IMR-90 (cell line): ENCODE measurements at regions not wholly inside any gene's neighbourhood (a gene's known extent, or its start where the extent isn't known, plus 50 kb on each side); places are given as distances from the start of the nearest gene placed in this dataset.

Experiments
- ATAC-seq: fragments of 200-7000 bp; cut with Tn5 transposase; 2 replicates; pipeline ENCODE4 v1.9.1; 2020; ENCODE audit warnings: low read depth, mild to moderate bottlenecking, moderate library complexity
- BruUV-seq: library from RNA; stranded (reverse); fragments of 400-500 nt; replicated peaks from 2 replicates; lab custom pipeline; 2021; lab: Mats Ljungman, UMichigan
- CTCF ChIA-PET: fragments of 300-600 bp; formaldehyde crosslinking; extraction: SDS; loops from one replicate; lab custom pipeline; 2021; ENCODE audit warnings: antibody characterized with exemption; lab: Yijun Ruan, JAX
- POLR2A ChIA-PET: fragments of 300-600 bp; sonication (Branson Sonifier 250); formaldehyde crosslinking; loops from one replicate; lab custom pipeline; 2022; ENCODE audit warnings: antibody characterized with exemption; ENCODE audit not compliant: unreplicated experiment; lab: Charles Lee
- DNase-seq: peaks from one replicate; pipeline ENCODE4 v3.0.0; 2013
- H2AFZ ChIP-seq: replicated peaks from 2 replicates; pipeline ENCODE3; 2013; ENCODE audit warnings: low read length, mild to moderate bottlenecking; ENCODE audit not compliant: poor library complexity
- H2AK5ac ChIP-seq: 2 replicates; pipeline ENCODE4 v1.6.1; 2013; ENCODE audit warnings: low read depth, low read length, inconsistent platforms
- H2AK9ac ChIP-seq: replicated peaks from 2 replicates; pipeline ENCODE3; 2013; ENCODE audit warnings: mild to moderate bottlenecking, low read depth, low read length, moderate library complexity; ENCODE audit not compliant: poor library complexity
- H2BK120ac ChIP-seq: 2 replicates; pipeline ENCODE4 v1.6.1; 2013; ENCODE audit warnings: low read depth, low read length, inconsistent platforms
- H2BK15ac ChIP-seq: 3 replicates; pipeline ENCODE4 v1.6.1; 2013; ENCODE audit warnings: low read depth, low read length, inconsistent platforms
- H2BK20ac ChIP-seq: 2 replicates; pipeline ENCODE4 v1.6.1; 2013; ENCODE audit warnings: low read depth, mild to moderate bottlenecking, inconsistent platforms, low read length, moderate library complexity
- H2BK5ac ChIP-seq: 2 replicates; pipeline ENCODE4 v1.6.1; 2013; ENCODE audit warnings: mild to moderate bottlenecking, low read depth, low read length, inconsistent platforms; ENCODE audit not compliant: poor library complexity, severe bottlenecking
- H3K14ac ChIP-seq: replicated peaks from 2 replicates; pipeline ENCODE4 v1.6.1; 2013; ENCODE audit warnings: low read depth, low read length, inconsistent platforms
- H3K18ac ChIP-seq: 2 replicates; pipeline ENCODE4 v1.6.1; 2013; ENCODE audit warnings: low read depth, low read length, control low read depth
- H3K23ac ChIP-seq: 2 replicates; pipeline ENCODE4 v1.6.1; 2013; ENCODE audit warnings: low read depth, low read length, inconsistent platforms
- H3K27ac ChIP-seq: 2 replicates; pipeline ENCODE4 v1.5.1; 2013; ENCODE audit warnings: mild to moderate bottlenecking, control low read depth, low read length; ENCODE audit not compliant: insufficient read depth
- H3K27me3 ChIP-seq: 2 replicates; pipeline ENCODE4 v1.6.1; 2013; ENCODE audit warnings: low read length; ENCODE audit not compliant: control insufficient read depth, insufficient read depth
- H3K36me3 ChIP-seq: 2 replicates; pipeline ENCODE4 v1.6.1; 2013; ENCODE audit warnings: low read length, mixed read lengths; ENCODE audit not compliant: control insufficient read depth, insufficient read depth
- H3K4ac ChIP-seq: 2 replicates; pipeline ENCODE4 v1.6.1; 2013; ENCODE audit warnings: low read depth, low read length, inconsistent platforms
- H3K4me1 ChIP-seq: 2 replicates; pipeline ENCODE4 v1.6.1; 2013; ENCODE audit warnings: low read length, mixed read lengths; ENCODE audit not compliant: control insufficient read depth, insufficient read depth
- H3K4me2 ChIP-seq: 2 replicates; pipeline ENCODE4 v1.6.1; 2013; ENCODE audit warnings: low read depth, mild to moderate bottlenecking, control low read depth, low read length, moderate library complexity
- H3K4me3 ChIP-seq: 2 replicates; pipeline ENCODE4 v1.5.1; 2013; ENCODE audit warnings: low read depth, mild to moderate bottlenecking, control low read depth, low read length, moderate library complexity; ENCODE audit not compliant: insufficient read depth
- H3K56ac ChIP-seq: 2 replicates; pipeline ENCODE4 v1.6.1; 2013; ENCODE audit warnings: low read length, inconsistent platforms; ENCODE audit not compliant: insufficient read depth; ENCODE audit errors: extremely low read depth
- H3K79me1 ChIP-seq, 2 experiments: 2 replicates each; pipeline ENCODE4 v1.6.1; 2013; ENCODE audit warnings: low read length in 2 of 2, inconsistent platforms in 1 of 2, low read depth in 1 of 2
- H3K9ac ChIP-seq: 2 replicates; pipeline ENCODE4 v1.6.1; 2013; ENCODE audit warnings: low read depth, low read length, control low read depth
- H3K9me1 ChIP-seq: 2 replicates; pipeline ENCODE4 v1.6.1; 2013; ENCODE audit warnings: low read length, inconsistent platforms; ENCODE audit not compliant: insufficient read depth
- H3K9me3 ChIP-seq: 2 replicates; pipeline ENCODE4 v1.6.1; 2013; ENCODE audit warnings: low read length; ENCODE audit not compliant: control insufficient read depth, insufficient read depth
- H4K20me1 ChIP-seq: 2 replicates; pipeline ENCODE4 v1.6.1; 2013; ENCODE audit warnings: low read length, inconsistent platforms; ENCODE audit not compliant: insufficient read depth
- H4K5ac ChIP-seq: 2 replicates; pipeline ENCODE4 v1.6.1; 2013; ENCODE audit warnings: mild to moderate bottlenecking, low read depth, low read length, control low read depth
- H4K8ac ChIP-seq, 2 experiments: 2 replicates each; pipeline ENCODE4 v1.6.1; 2013; ENCODE audit warnings: low read depth in 2 of 2, low read length in 2 of 2, control low read depth in 1 of 2, inconsistent platforms in 1 of 2
- H4K91ac ChIP-seq: 2 replicates; pipeline ENCODE4 v1.6.1; 2013; ENCODE audit warnings: low read depth, low read length, inconsistent platforms; ENCODE audit not compliant: insufficient read depth
- BHLHE40 ChIP-seq: fragments of 150-350 bp; IDR thresholded peaks from 2 replicates; pipeline ENCODE4 v1.6.1; 2016; ENCODE audit warnings: mild to moderate bottlenecking, low read depth, low read length
- CEBPB ChIP-seq: IDR thresholded peaks from 2 replicates; pipeline ENCODE4 v1.6.1; 2012; ENCODE audit warnings: low read depth, low read length, improper control_type of control experiment
- CHD1 ChIP-seq: IDR thresholded peaks from 2 replicates; pipeline ENCODE4 v1.6.1; 2012; ENCODE audit warnings: low read depth, low read length, improper control_type of control experiment
- CTCF ChIP-seq: conservative IDR thresholded peaks from 2 replicates; pipeline ENCODE4 v1.5.1; 2012; ENCODE audit warnings: mild to moderate bottlenecking, low read depth, low read length, improper control_type of control experiment
- ELK1 ChIP-seq: fragments of 150-350 bp; IDR thresholded peaks from 2 replicates; pipeline ENCODE4 v1.6.1; 2016; ENCODE audit warnings: low read depth, mild to moderate bottlenecking, low read length, moderate library complexity, borderline replicate concordance
- FOS ChIP-seq: fragments of 150-350 bp; IDR thresholded peaks from 2 replicates; pipeline ENCODE4 v1.6.1; 2016; ENCODE audit warnings: low read depth, low read length
- MAFK ChIP-seq: IDR thresholded peaks from 2 replicates; pipeline ENCODE4 v1.6.1; 2012; ENCODE audit warnings: low read depth, low read length, improper control_type of control experiment
- MAZ ChIP-seq: IDR thresholded peaks from 2 replicates; pipeline ENCODE4 v1.6.1; 2012; ENCODE audit warnings: low read depth, mild to moderate bottlenecking, low read length, improper control_type of control experiment, moderate library complexity, borderline replicate concordance
- MXI1 ChIP-seq: IDR thresholded peaks from 2 replicates; pipeline ENCODE4 v1.6.1; 2012; ENCODE audit warnings: low read depth, mild to moderate bottlenecking, low read length, moderate library complexity, borderline replicate concordance
- NFE2L2 ChIP-seq: fragments of 150-350 bp; IDR thresholded peaks from 2 replicates; pipeline ENCODE4 v1.6.1; 2016; ENCODE audit warnings: low read depth, mild to moderate bottlenecking, low read length
- POLR2A ChIP-seq: IDR thresholded peaks from 2 replicates; pipeline ENCODE4 v1.6.1; 2012; ENCODE audit warnings: mild to moderate bottlenecking, low read depth, low read length
- RAD21 ChIP-seq: IDR thresholded peaks from 2 replicates; pipeline ENCODE4 v1.6.1; 2012; ENCODE audit warnings: low read length, improper control_type of control experiment
- RCOR1 ChIP-seq: IDR thresholded peaks from 2 replicates; pipeline ENCODE4 v1.6.1; 2012; ENCODE audit warnings: mild to moderate bottlenecking, low read length, improper control_type of control experiment; ENCODE audit not compliant: insufficient replicate concordance
- RFX5 ChIP-seq: IDR thresholded peaks from 2 replicates; pipeline ENCODE4 v1.8.0; 2012; ENCODE audit warnings: low read depth, mild to moderate bottlenecking, low read length, moderate library complexity
- SMC3 ChIP-seq: fragments of 150-350 bp; IDR thresholded peaks from 2 replicates; pipeline ENCODE4 v1.6.1; 2016; ENCODE audit warnings: low read depth, mild to moderate bottlenecking, antibody characterized with exemption, low read length, moderate library complexity
- USF2 ChIP-seq: fragments of 150-350 bp; IDR thresholded peaks from 2 replicates; pipeline ENCODE4 v1.6.1; 2017; ENCODE audit warnings: mild to moderate bottlenecking, antibody characterized with exemption, low read length, low read depth
- WGBS, 2 experiments: methylation state at CpG; one replicate each; pipeline versions ENCODE4 v1.1.5 to v1.1.7; 2013; ENCODE audit warnings: missing lambda C conversion rate in 2 of 2; ENCODE audit not compliant: insufficient read length in 1 of 2; ENCODE audit errors: extremely low coverage in 2 of 2; 5-methylcytosine and 5-hydroxymethylcytosine counted together
- dilution Hi-C: fragments of 300-500 bp; cut with HindIII; formaldehyde crosslinking; loops from one replicate; pipeline ENCODE4 v1.14.3; 2018; ENCODE audit warnings: low sequenced_read_pairs; ENCODE audit not compliant: unreplicated experiment
- in situ Hi-C: fragments of 300-500 bp; cut with MboI; formaldehyde crosslinking; loops from 3 replicates; pipeline ENCODE4 v1.14.3; 2019; ENCODE audit warnings: low sequenced_read_pairs, inconsistent platforms, mixed read lengths
- intact Hi-C: fragments of 100-400 bp; cut with micrococcal nuclease; formaldehyde crosslinking; loops from 2 replicates; pipeline ENCODE4 v1.10.0; 2022

GRCh38 chr1:173117108-173117633 lies 66.4 kb upstream of the TNFSF18 start:
- in situ Hi-C loops, result no loop called here
- ChIA-PET CTCF (interaction anchor here (1.2 kb wide), 1 partner anchor 199 kb away, joined by 3 read pairs; no protein-coding TSS in a partner anchor), POLR2A (no interaction called here)
- H2AK9ac ChIP-seq, result no peak overlapping the region
- H3K18ac ChIP-seq, result peak overlapping the region; percentile 49; the same call in 1 of the 2 replicates
- no peaks in the 10 kb centered on the region for H3K36me3 ChIP-seq
- peak overlapping the region; percentile 9; the same call in 1 of the 2 replicates for H2BK20ac ChIP-seq
- H3K4me3 ChIP-seq, result no peak overlapping the region
- H3K9me3 ChIP-seq, result no peaks in the 10 kb centered on the region
- no peaks in the 10 kb centered on the region for H4K20me1 ChIP-seq
- no peak for TF ChIP-seq MAFK
- TF ChIP-seq ELK1, result no peak
- no peak for TF ChIP-seq RCOR1
- no peak for TF ChIP-seq CEBPB
- no peak for TF ChIP-seq RAD21
- no peak for TF ChIP-seq CHD1
- TF ChIP-seq POLR2A, result no peak
- TF ChIP-seq SMC3, result no peak
- TF ChIP-seq FOS, result no peak
- TF ChIP-seq BHLHE40, result no peak
- TF ChIP-seq NFE2L2, result no peak
- no peak for TF ChIP-seq MAZ
- no peak for TF ChIP-seq CTCF
- TF ChIP-seq MXI1, result no peak
- TF ChIP-seq RFX5, result no peak
- TF ChIP-seq USF2, result no peak
- BruUV-seq, result no TSS peak
- DNase-seq (no peak), ATAC-seq (no peak)
- no peak overlapping the region for H3K23ac ChIP-seq
- no peak overlapping the region for H2BK15ac ChIP-seq
- peak overlapping the region in 1 of 2 experiments; percentile 58; a peak in 1 of 4 replicates for H4K8ac ChIP-seq
- H3K4me2 ChIP-seq, result no peak overlapping the region
- dilution Hi-C loops, result no loop called here
- no peak overlapping the region for H4K5ac ChIP-seq
- H2BK5ac ChIP-seq, result no peak overlapping the region
- no peak overlapping the region for H3K4ac ChIP-seq
- no peaks in the 10 kb centered on the region for H3K79me1 ChIP-seq
- H3K27me3 ChIP-seq, result no peaks in the 10 kb centered on the region
- no peak overlapping the region for H2BK120ac ChIP-seq
- no peaks in the 10 kb centered on the region; the same call in 1 of the 2 replicates for H3K4me1 ChIP-seq
- H3K9me1 ChIP-seq, result no peaks in the 10 kb centered on the region
- intact Hi-C loops, result no loop called here
- H3K14ac ChIP-seq, result no peak overlapping the region
- no peak overlapping the region for H4K91ac ChIP-seq
- WGBS, 2 experiments, result no CpG with 5 or more reads among the region's 1 CpG
- no peak overlapping the region for H2AFZ ChIP-seq
- no peak overlapping the region for H3K56ac ChIP-seq
- H3K27ac ChIP-seq, result no peak overlapping the region
- no peak overlapping the region for H3K9ac ChIP-seq
- no peak overlapping the region for H2AK5ac ChIP-seq
